HCT116 (cell line): ENCODE measurements at regions not wholly inside any gene's neighbourhood (a gene's known extent, or its start where the extent isn't known, plus 50 kb on each side); places are given as distances from the start of the nearest gene placed in this dataset.

Source experiments
- ATAC-seq: fragments of 200-7000 bp; cut with Tn5 transposase; 2 replicates; pipeline ENCODE4 v1.9.1; 2020; ENCODE audit warnings: mild to moderate bottlenecking, moderate library complexity
- BruUV-seq: library from RNA; stranded (reverse); fragments of 400-500 nt; replicated peaks from 2 replicates; lab custom pipeline; 2021; lab: Mats Ljungman, UMichigan
- CTCF ChIA-PET: fragments of 300-600 bp; sonication (Branson Sonifier 250); formaldehyde crosslinking; loops from one replicate; lab custom pipeline; 2021; ENCODE audit warnings: antibody characterized with exemption; lab: Charles Lee
- POLR2A ChIA-PET: fragments of 300-600, 350-600 bp; sonication (Branson Sonifier 250); formaldehyde crosslinking; loops from one replicate; lab custom pipeline; 2021; ENCODE audit warnings: antibody characterized with exemption; lab: Charles Lee
- RAD21 ChIA-PET, 2 experiments: fragments of 300-600 bp; sonication (Branson Sonifier 250); formaldehyde crosslinking; loops; one replicate each; lab custom pipeline; 2023; ENCODE audit warnings: low total read pairs in 2 of 2; ENCODE audit not compliant: uncharacterized antibody in 2 of 2, unreplicated experiment in 2 of 2, low non-redundant PET in 1 of 2; lab: Charles Lee
- DNase-seq: peaks from one replicate; pipeline ENCODE4 v3.0.0-alpha.2; 2010; ENCODE audit warnings: low read depth, low spot score
- H2AFZ ChIP-seq: fragments of 200-600 bp; shearing (Covaris generic), sonication (generic); 2 replicates; pipeline ENCODE4 v1.6.1; 2017; ENCODE audit warnings: low read depth, mixed run types, mixed read lengths, antibody characterized with exemption, low read length; ENCODE audit not compliant: poor library complexity, severe bottlenecking
- H3K27ac ChIP-seq: 2 replicates; pipeline ENCODE4 v1.5.1; 2012; ENCODE audit warnings: low read depth, low read length
- H3K27me3 ChIP-seq: fragments of 200-600 bp; sonication (generic); 2 replicates; pipeline ENCODE4 v1.6.1; 2016; ENCODE audit warnings: mixed run types, low read length, mixed read lengths; ENCODE audit not compliant: insufficient read depth
- H3K36me3 ChIP-seq, 2 experiments: fragments of 200-500 bp in 1 of 2; fragments of 200-600 bp in 1 of 2; sonication (Bioruptor generic) in 1 of 2; sonication (generic) in 1 of 2; 2 replicates each; pipeline versions ENCODE4 v1.5.1 to v1.6.1; 2014 to 2016; ENCODE audit warnings: low read length in 2 of 2, inconsistent platforms in 1 of 2, mixed read lengths in 1 of 2, mixed run types in 1 of 2; ENCODE audit not compliant: insufficient read depth in 2 of 2, control insufficient read depth in 1 of 2
- H3K4me1 ChIP-seq, 2 experiments: fragments of 200-600 bp in 1 of 2; sonication (generic) in 1 of 2; 2 replicates each; pipeline versions ENCODE4 v1.5.1 to v1.6.1; 2012 to 2017; ENCODE audit warnings: low read length in 2 of 2, inconsistent platforms in 1 of 2, mild to moderate bottlenecking in 1 of 2, mixed read lengths in 1 of 2, mixed run types in 1 of 2, moderate library complexity in 1 of 2; ENCODE audit not compliant: insufficient read depth in 2 of 2, control insufficient read depth in 1 of 2
- H3K4me2 ChIP-seq: fragments of 200-600 bp; sonication (generic); 2 replicates; pipeline ENCODE4 v1.6.1; 2017; ENCODE audit warnings: mixed run types, low read length, mixed read lengths
- H3K4me3 ChIP-seq, 2 experiments: fragments of 200-600 bp in 1 of 2; sonication (generic) in 1 of 2; replicated peaks in 1 of 2; 2 replicates each; pipeline ENCODE4 v1.5.1; 2011 to 2016; ENCODE audit warnings: low read length in 2 of 2, control low read depth in 1 of 2, low read depth in 1 of 2, mild to moderate bottlenecking in 1 of 2, mixed read lengths in 1 of 2, mixed run types in 1 of 2
- H3K79me2 ChIP-seq: fragments of 200-600 bp; sonication (generic); 2 replicates; pipeline ENCODE4 v1.6.1; 2017; ENCODE audit warnings: mild to moderate bottlenecking, mixed run types, low read length, moderate library complexity, mixed read lengths; ENCODE audit not compliant: insufficient read depth
- H3K9ac ChIP-seq: fragments of 200-600 bp; sonication (generic); 2 replicates; pipeline ENCODE4 v1.6.1; 2016; ENCODE audit warnings: low read length, mixed read lengths
- H3K9me2 ChIP-seq: fragments of 200-600 bp; sonication (generic), shearing (Covaris generic); 2 replicates; pipeline ENCODE4 v1.6.1; 2017; ENCODE audit warnings: mixed run types, mild to moderate bottlenecking, moderate library complexity; ENCODE audit not compliant: insufficient read depth
- H3K9me3 ChIP-seq, 2 experiments: fragments of 200-500 bp in 1 of 2; fragments of 200-600 bp in 1 of 2; sonication (Bioruptor generic) in 1 of 2; sonication (generic) in 1 of 2; 2 replicates each; pipeline ENCODE4 v1.6.1; 2014 to 2017; ENCODE audit warnings: low read length in 2 of 2, mixed read lengths in 2 of 2, inconsistent platforms in 1 of 2, low read depth in 1 of 2, mild to moderate bottlenecking in 1 of 2, mixed run types in 1 of 2, moderate library complexity in 1 of 2; ENCODE audit not compliant: control insufficient read depth in 1 of 2, insufficient read depth in 1 of 2
- H4K20me1 ChIP-seq: fragments of 200-600 bp; sonication (generic), shearing (Covaris generic); 2 replicates; pipeline ENCODE4 v1.6.1; 2017; ENCODE audit warnings: mixed run types, mild to moderate bottlenecking, moderate library complexity; ENCODE audit not compliant: insufficient read depth
- ELF1 ChIP-seq: IDR thresholded peaks from 2 replicates; pipeline ENCODE4 v1.6.1; 2012; ENCODE audit warnings: low read depth, borderline replicate concordance
- POLR2A ChIP-seq: IDR thresholded peaks from 2 replicates; pipeline ENCODE4 v1.7.0; 2011; ENCODE audit warnings: borderline replicate concordance; ENCODE audit not compliant: insufficient read depth, insufficient read length; ENCODE audit errors: extremely low read depth
- RAD21 ChIP-seq: IDR thresholded peaks from 2 replicates; pipeline ENCODE4 v1.6.1; 2012; ENCODE audit warnings: low read depth, mild to moderate bottlenecking
- TCF7L2 ChIP-seq: IDR thresholded peaks from 2 replicates; pipeline ENCODE4 v1.7.0; 2011; ENCODE audit warnings: borderline replicate concordance, inconsistent platforms; ENCODE audit not compliant: insufficient read depth, insufficient read length; ENCODE audit errors: extremely low read depth
- ZFX ChIP-seq: fragments of 450-650 bp; IDR thresholded peaks from 2 replicates; pipeline ENCODE4 v1.6.1; 2017
- ZNF274 ChIP-seq: fragments of 200-500 bp; sonication (Bioruptor generic); IDR thresholded peaks from 2 replicates; pipeline ENCODE4 v1.6.1; 2014; ENCODE audit warnings: mild to moderate bottlenecking, low read depth, low read length, inconsistent platforms
- intact Hi-C: fragments of 100-400 bp; cut with micrococcal nuclease; formaldehyde crosslinking; loops from 2 replicates; pipeline ENCODE4 v1.10.0; 2022
- TF ChIP-seq, protein P1 (sequence below): IDR thresholded peaks from 2 replicates; pipeline ENCODE4 v1.6.1; 2011; ENCODE audit warnings: mild to moderate bottlenecking, low read length, moderate library complexity; ENCODE audit not compliant: insufficient replicate concordance; ENCODE audit errors: extremely low read depth
- TF ChIP-seq, protein P2 (sequence below): IDR thresholded peaks from 2 replicates; pipeline ENCODE4 v1.6.1; 2012
- TF ChIP-seq, protein P3 (sequence below), 3 experiments: fragments of 200-600 bp in 1 of 3; sonication (generic) in 1 of 3; IDR thresholded peaks in 2 of 3; conservative IDR thresholded peaks in 1 of 3; 2 replicates each; pipeline ENCODE4 v1.5.1; 2012 to 2017; ENCODE audit warnings: low read depth in 2 of 3, low read length in 2 of 3, antibody characterized with exemption in 1 of 3, borderline replicate concordance in 1 of 3, control low read depth in 1 of 3, mild to moderate bottlenecking in 1 of 3, mixed read lengths in 1 of 3, mixed run types in 1 of 3, moderate library complexity in 1 of 3; ENCODE audit not compliant: insufficient read depth in 1 of 3

DNA sequence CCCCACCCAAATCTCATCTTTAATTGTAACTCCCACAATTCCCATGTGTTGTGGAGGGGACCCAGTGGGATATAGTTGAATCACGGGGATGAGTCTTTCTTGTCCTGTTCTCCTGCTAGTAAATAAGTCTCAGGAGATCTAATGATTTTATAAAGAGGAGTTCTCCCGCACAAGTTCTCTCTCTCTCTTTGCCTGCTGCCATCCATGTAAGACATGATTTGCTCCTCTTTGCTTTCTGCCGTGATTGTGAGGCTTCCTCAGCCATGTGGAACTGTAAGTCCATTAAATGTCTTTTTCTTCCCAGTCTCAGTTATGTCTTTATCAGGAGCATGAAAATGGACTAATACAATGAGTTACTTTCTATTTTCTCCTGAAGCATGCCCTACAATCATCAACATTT lies 1158.5 kb downstream of the CDH18 start (continued):
- TF ChIP-seq, protein P1, sequence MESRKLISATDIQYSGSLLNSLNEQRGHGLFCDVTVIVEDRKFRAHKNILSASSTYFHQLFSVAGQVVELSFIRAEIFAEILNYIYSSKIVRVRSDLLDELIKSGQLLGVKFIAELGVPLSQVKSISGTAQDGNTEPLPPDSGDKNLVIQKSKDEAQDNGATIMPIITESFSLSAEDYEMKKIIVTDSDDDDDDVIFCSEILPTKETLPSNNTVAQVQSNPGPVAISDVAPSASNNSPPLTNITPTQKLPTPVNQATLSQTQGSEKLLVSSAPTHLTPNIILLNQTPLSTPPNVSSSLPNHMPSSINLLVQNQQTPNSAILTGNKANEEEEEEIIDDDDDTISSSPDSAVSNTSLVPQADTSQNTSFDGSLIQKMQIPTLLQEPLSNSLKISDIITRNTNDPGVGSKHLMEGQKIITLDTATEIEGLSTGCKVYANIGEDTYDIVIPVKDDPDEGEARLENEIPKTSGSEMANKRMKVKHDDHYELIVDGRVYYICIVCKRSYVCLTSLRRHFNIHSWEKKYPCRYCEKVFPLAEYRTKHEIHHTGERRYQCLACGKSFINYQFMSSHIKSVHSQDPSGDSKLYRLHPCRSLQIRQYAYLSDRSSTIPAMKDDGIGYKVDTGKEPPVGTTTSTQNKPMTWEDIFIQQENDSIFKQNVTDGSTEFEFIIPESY, result no peak
- TF ChIP-seq, all 23 proteins: peak for 0

- Histone ChIP-seq H3K9me3 (peaks cover 6 to 16% of the 10 kb centered on the region in 2 experiments; a peak in 2 of 4 replicates), H3K9me2 (no peaks in the 10 kb centered on the region), H3K27ac (no peak overlapping the region), H3K36me3 (no peaks in the 10 kb centered on the region), H3K9ac (no peak overlapping the region), H2AFZ (no peak overlapping the region), H3K4me1 (no peaks in the 10 kb centered on the region), H4K20me1 (no peaks in the 10 kb centered on the region), H3K4me3 (no peak overlapping the region), H3K27me3 (no peaks in the 10 kb centered on the region), H3K4me2 (no peak overlapping the region), H3K79me2 (no peaks in the 10 kb centered on the region)
- intact Hi-C loops, result no loop called here
- CTCF ChIA-PET, result no interaction called here
- TF ChIP-seq ELF1, result no peak
- TF ChIP-seq TCF7L2, result no peak
- TF ChIP-seq, protein P2, sequence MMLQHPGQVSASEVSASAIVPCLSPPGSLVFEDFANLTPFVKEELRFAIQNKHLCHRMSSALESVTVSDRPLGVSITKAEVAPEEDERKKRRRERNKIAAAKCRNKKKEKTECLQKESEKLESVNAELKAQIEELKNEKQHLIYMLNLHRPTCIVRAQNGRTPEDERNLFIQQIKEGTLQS, result no peak
- TF ChIP-seq ZNF274, result no peak
- TF ChIP-seq RAD21, result no peak
- TF ChIP-seq, protein P1, result no peak
- TF ChIP-seq, protein P3, sequence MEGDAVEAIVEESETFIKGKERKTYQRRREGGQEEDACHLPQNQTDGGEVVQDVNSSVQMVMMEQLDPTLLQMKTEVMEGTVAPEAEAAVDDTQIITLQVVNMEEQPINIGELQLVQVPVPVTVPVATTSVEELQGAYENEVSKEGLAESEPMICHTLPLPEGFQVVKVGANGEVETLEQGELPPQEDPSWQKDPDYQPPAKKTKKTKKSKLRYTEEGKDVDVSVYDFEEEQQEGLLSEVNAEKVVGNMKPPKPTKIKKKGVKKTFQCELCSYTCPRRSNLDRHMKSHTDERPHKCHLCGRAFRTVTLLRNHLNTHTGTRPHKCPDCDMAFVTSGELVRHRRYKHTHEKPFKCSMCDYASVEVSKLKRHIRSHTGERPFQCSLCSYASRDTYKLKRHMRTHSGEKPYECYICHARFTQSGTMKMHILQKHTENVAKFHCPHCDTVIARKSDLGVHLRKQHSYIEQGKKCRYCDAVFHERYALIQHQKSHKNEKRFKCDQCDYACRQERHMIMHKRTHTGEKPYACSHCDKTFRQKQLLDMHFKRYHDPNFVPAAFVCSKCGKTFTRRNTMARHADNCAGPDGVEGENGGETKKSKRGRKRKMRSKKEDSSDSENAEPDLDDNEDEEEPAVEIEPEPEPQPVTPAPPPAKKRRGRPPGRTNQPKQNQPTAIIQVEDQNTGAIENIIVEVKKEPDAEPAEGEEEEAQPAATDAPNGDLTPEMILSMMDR (IDR thresholded peaks at IDR 0.05 in 2 of 3, conservative IDR thresholded peaks at IDR 0.05 in 1 of 3; ENCODE audit: borderline replicate concordance in 1 of 3, insufficient read depth in 1 of 3, low read depth in 2 of 3, low read length in 2 of 3), result no peak
- TF ChIP-seq POLR2A, result no peak
- TF ChIP-seq ZFX, result no peak
- ATAC-seq (no peak), DNase-seq (no peak)
- no TSS peak for BruUV-seq
- RAD21 ChIA-PET, result no interaction called here
- POLR2A ChIA-PET, result no interaction called here
Measured at GRCh38 chr5:18850216-18850615, 1137.8 kb downstream of the CDH18 start.
